ENCODE measurements at regions not wholly inside any gene's neighbourhood (a gene's known extent, or its start where the extent isn't known, plus 50 kb on each side); places are given as distances from the start of the nearest gene placed in this dataset.

- H3K4me1 ChIP-seq (ENCODE audit: insufficient read depth, low read length): peaks cover 4% of the 10 kb centered on the region; the same call in 1 of the 2 replicates
- no peaks in the 10 kb centered on the region for H4K20me1 ChIP-seq (ENCODE audit: insufficient read depth, low read length)
- H2AFZ ChIP-seq (ENCODE audit: low read depth, low read length): no peak overlapping the region
- no peaks in the 10 kb centered on the region for H3K79me2 ChIP-seq (ENCODE audit: insufficient read depth, low read length)
- DNase-seq (no peak), ATAC-seq (ENCODE audit: insufficient read depth, low read depth) (no peak)
- H3K9me3 ChIP-seq (ENCODE audit: insufficient read depth, low read length, severe bottlenecking): no peaks in the 10 kb centered on the region
- no peak overlapping the region for H3K4me3 ChIP-seq (ENCODE audit: low read depth in 1 of 2, low read length in 2 of 2)
- no peak overlapping the region for H3K4me2 ChIP-seq (ENCODE audit: insufficient read depth, low read length)
- H3K27ac ChIP-seq (ENCODE audit: low read length): no peak overlapping the region
- H3K9ac ChIP-seq (ENCODE audit: low read depth, low read length): no peak overlapping the region
- no peaks in the 10 kb centered on the region for H3K36me3 ChIP-seq (ENCODE audit: insufficient read depth, low read length)
- TF ChIP-seq EZH2 (IDR thresholded peaks at IDR 0.05; ENCODE audit: borderline replicate concordance, low read depth, low read length, severe bottlenecking) (no peak), CTCF (IDR thresholded peaks at IDR 0.05; ENCODE audit: borderline replicate concordance, extremely low read depth, low read length, poor library complexity, severe bottlenecking) (no peak)
- no peaks in the 10 kb centered on the region for H3K27me3 ChIP-seq (ENCODE audit: insufficient read depth, low read length, poor library complexity)
Measured at GRCh38 chrX:113124693-113125092, 284.1 kb upstream of the AMOT start.

DNA sequence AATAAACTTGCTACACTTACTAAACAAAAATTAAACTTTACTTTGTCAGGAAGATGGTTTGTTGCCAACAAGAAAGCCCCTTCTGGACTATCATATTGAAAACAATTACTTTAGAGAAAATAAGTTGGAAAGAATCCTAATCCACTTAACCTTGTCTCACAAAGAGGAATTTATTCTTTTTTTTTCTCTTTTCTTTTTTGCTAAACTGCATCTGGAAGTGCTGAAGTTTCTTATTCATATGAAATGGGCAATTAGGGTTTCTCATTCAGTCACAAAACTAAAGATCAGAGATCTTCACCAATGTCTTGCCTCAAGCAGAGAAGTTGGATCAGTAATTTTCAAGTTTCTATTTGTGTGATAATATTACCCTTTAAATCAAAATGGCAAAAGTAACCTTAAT lies 234.9 kb upstream of the AMOT start:
- Histone ChIP-seq H4K20me1 (ENCODE audit: insufficient read depth, low read length) (no peaks in the 10 kb centered on the region), H3K27ac (ENCODE audit: low read length) (no peak overlapping the region), H2AFZ (ENCODE audit: low read depth, low read length) (no peak overlapping the region), H3K4me2 (ENCODE audit: insufficient read depth, low read length) (no peak overlapping the region), H3K9me3 (ENCODE audit: insufficient read depth, low read length, severe bottlenecking) (no peaks in the 10 kb centered on the region), H3K27me3 (ENCODE audit: insufficient read depth, low read length, poor library complexity) (no peaks in the 10 kb centered on the region), H3K79me2 (ENCODE audit: insufficient read depth, low read length) (no peaks in the 10 kb centered on the region), H3K9ac (ENCODE audit: low read depth, low read length) (no peak overlapping the region), H3K4me1 (ENCODE audit: insufficient read depth, low read length) (no peaks in the 10 kb centered on the region), H3K36me3 (ENCODE audit: insufficient read depth, low read length) (no peaks in the 10 kb centered on the region), H3K4me3 (ENCODE audit: low read depth in 1 of 2, low read length in 2 of 2) (no peak overlapping the region)
- ATAC-seq (ENCODE audit: insufficient read depth, low read depth) (no peak), DNase-seq (no peak)
- no peak for TF ChIP-seq CTCF (IDR thresholded peaks at IDR 0.05; ENCODE audit: borderline replicate concordance, extremely low read depth, low read length, poor library complexity, severe bottlenecking)
- no peak for TF ChIP-seq EZH2 (IDR thresholded peaks at IDR 0.05; ENCODE audit: borderline replicate concordance, low read depth, low read length, severe bottlenecking)

DNA sequence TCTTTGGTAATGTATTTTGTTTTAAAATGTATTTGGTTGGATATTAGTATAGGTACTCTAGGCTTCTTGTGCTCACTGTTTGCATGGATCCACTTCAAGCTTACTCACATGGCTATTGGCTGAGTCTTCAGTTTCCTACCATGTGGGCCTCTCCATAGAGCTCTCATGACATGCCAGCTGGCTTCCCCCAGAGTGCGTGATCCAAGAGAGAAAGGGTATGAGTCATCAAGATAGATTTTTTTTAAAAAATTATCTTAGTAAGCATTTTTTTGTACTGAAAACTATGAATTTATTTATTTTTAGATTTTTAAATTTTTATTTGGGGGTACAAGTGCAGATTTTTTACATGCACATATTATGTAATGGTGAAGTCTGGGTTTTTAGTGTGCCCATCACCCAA lies 219.1 kb upstream of the AMOT start:
- Histone ChIP-seq H3K79me2 (ENCODE audit: insufficient read depth, low read length) (no peaks in the 10 kb centered on the region), H3K9ac (ENCODE audit: low read depth, low read length) (no peak overlapping the region), H4K20me1 (ENCODE audit: insufficient read depth, low read length) (no peaks in the 10 kb centered on the region), H3K36me3 (ENCODE audit: insufficient read depth, low read length) (no peaks in the 10 kb centered on the region), H3K4me3 (ENCODE audit: low read depth in 1 of 2, low read length in 2 of 2) (no peak overlapping the region), H3K4me2 (ENCODE audit: insufficient read depth, low read length) (no peak overlapping the region), H3K27me3 (ENCODE audit: insufficient read depth, low read length, poor library complexity) (no peaks in the 10 kb centered on the region), H3K27ac (ENCODE audit: low read length) (no peak overlapping the region), H3K4me1 (ENCODE audit: insufficient read depth, low read length) (no peaks in the 10 kb centered on the region), H3K9me3 (ENCODE audit: insufficient read depth, low read length, severe bottlenecking) (no peaks in the 10 kb centered on the region), H2AFZ (ENCODE audit: low read depth, low read length) (no peak overlapping the region)
- no peak for DNase-seq
- ATAC-seq (ENCODE audit: insufficient read depth, low read depth): no peak
- TF ChIP-seq CTCF (IDR thresholded peaks at IDR 0.05; ENCODE audit: borderline replicate concordance, extremely low read depth, low read length, poor library complexity, severe bottlenecking) (no peak), EZH2 (IDR thresholded peaks at IDR 0.05; ENCODE audit: borderline replicate concordance, low read depth, low read length, severe bottlenecking) (no peak)

DNA sequence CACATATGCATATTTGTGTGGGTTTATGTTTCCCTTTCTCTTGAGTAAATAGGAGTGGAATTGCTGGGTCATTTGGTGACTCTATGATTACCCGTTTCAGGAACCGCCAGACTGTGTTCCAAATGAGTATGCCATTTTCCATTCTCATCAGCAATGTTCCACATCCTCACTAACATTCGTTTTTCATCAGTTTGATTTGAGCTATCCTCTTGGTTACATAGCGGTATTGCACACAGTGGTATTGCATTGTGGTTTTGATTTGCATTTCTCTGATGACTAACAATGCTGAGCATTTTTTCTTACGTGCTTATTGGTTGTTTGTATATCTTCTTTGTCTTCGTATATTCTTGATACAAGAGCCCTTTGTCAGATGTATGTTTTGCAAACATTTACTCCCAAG lies 218.0 kb upstream of the AMOT start:
- Histone ChIP-seq H3K79me2 (ENCODE audit: insufficient read depth, low read length) (no peaks in the 10 kb centered on the region), H3K27me3 (ENCODE audit: insufficient read depth, low read length, poor library complexity) (no peaks in the 10 kb centered on the region), H2AFZ (ENCODE audit: low read depth, low read length) (no peak overlapping the region), H3K4me1 (ENCODE audit: insufficient read depth, low read length) (no peaks in the 10 kb centered on the region), H3K9me3 (ENCODE audit: insufficient read depth, low read length, severe bottlenecking) (no peaks in the 10 kb centered on the region), H4K20me1 (ENCODE audit: insufficient read depth, low read length) (no peaks in the 10 kb centered on the region), H3K4me2 (ENCODE audit: insufficient read depth, low read length) (no peak overlapping the region), H3K36me3 (ENCODE audit: insufficient read depth, low read length) (no peaks in the 10 kb centered on the region), H3K9ac (ENCODE audit: low read depth, low read length) (no peak overlapping the region), H3K27ac (ENCODE audit: low read length) (no peak overlapping the region), H3K4me3 (ENCODE audit: low read depth in 1 of 2, low read length in 2 of 2) (no peak overlapping the region)
- no peak for TF ChIP-seq CTCF (IDR thresholded peaks at IDR 0.05; ENCODE audit: borderline replicate concordance, extremely low read depth, low read length, poor library complexity, severe bottlenecking)
- TF ChIP-seq EZH2 (IDR thresholded peaks at IDR 0.05; ENCODE audit: borderline replicate concordance, low read depth, low read length, severe bottlenecking): no peak
- no peak for ATAC-seq (ENCODE audit: insufficient read depth, low read depth)
- no peak for DNase-seq

Data from DND-41 (cell line).